ENCODE measurements at regions not wholly inside any gene's neighbourhood (a gene's known extent, or its start where the extent isn't known, plus 50 kb on each side); places are given as distances from the start of the nearest gene placed in this dataset.
"Not testable (repeated sequence)": the region's sequence is repeated elsewhere in the genome, so short reads cannot be mapped to it uniquely, and the experiment has no call there.

- Histone ChIP-seq H3K9ac (ENCODE audit: low read length) (no peak overlapping the region), H3K4me1 (ENCODE audit: control insufficient read depth, insufficient read depth, low read length) (no peaks in the 10 kb centered on the region)
Measured at GRCh38 chr7:81183326-81183725, 264.5 kb upstream of the SEMA3C start.

GRCh38 chr7:81182056-81182455, 263.2 kb upstream of the SEMA3C start:
- H3K27ac ChIP-seq (ENCODE audit: low read depth, low read length); H3K27me3 ChIP-seq (ENCODE audit: control insufficient read depth, insufficient read depth, low read length); H3K9ac ChIP-seq (ENCODE audit: low read length); H3K36me3 ChIP-seq (ENCODE audit: control insufficient read depth, insufficient read depth, low read length); H3K4me1 ChIP-seq (ENCODE audit: control insufficient read depth, insufficient read depth, low read length); H3K4me3 ChIP-seq (ENCODE audit: low read depth, low read length): not testable (repeated sequence)
- peaks cover 32% of the 10 kb centered on the region for H3K9me3 ChIP-seq (ENCODE audit: control insufficient read depth, insufficient read depth, low read depth, low read length)

More at GRCh38 chr7:81183326-81183725, 264.5 kb upstream of the SEMA3C start:
- H3K27me3 ChIP-seq (ENCODE audit: control insufficient read depth, insufficient read depth, low read length): no peaks in the 10 kb centered on the region
- no peak overlapping the region for H3K4me3 ChIP-seq (ENCODE audit: low read depth, low read length)
- H3K27ac ChIP-seq (ENCODE audit: low read depth, low read length): no peak overlapping the region
- peaks cover 32% of the 10 kb centered on the region for H3K9me3 ChIP-seq (ENCODE audit: control insufficient read depth, insufficient read depth, low read depth, low read length)
- H3K36me3 ChIP-seq (ENCODE audit: control insufficient read depth, insufficient read depth, low read length): peaks cover 2% of the 10 kb centered on the region; the same call in 1 of the 2 replicates

GRCh38 chr7:81181066-81181465, 262.2 kb upstream of the SEMA3C start:
- Histone ChIP-seq H3K27ac (ENCODE audit: low read depth, low read length) (no peak overlapping the region), H3K4me3 (ENCODE audit: low read depth, low read length) (no peak overlapping the region), H3K9me3 (ENCODE audit: control insufficient read depth, insufficient read depth, low read depth, low read length) (peaks cover 32% of the 10 kb centered on the region), H3K9ac (ENCODE audit: low read length) (no peak overlapping the region), H3K27me3 (ENCODE audit: control insufficient read depth, insufficient read depth, low read length) (no peaks in the 10 kb centered on the region), H3K4me1 (ENCODE audit: control insufficient read depth, insufficient read depth, low read length) (no peaks in the 10 kb centered on the region), H3K36me3 (ENCODE audit: control insufficient read depth, insufficient read depth, low read length) (peaks cover 2% of the 10 kb centered on the region; the same call in 1 of the 2 replicates)

DNA sequence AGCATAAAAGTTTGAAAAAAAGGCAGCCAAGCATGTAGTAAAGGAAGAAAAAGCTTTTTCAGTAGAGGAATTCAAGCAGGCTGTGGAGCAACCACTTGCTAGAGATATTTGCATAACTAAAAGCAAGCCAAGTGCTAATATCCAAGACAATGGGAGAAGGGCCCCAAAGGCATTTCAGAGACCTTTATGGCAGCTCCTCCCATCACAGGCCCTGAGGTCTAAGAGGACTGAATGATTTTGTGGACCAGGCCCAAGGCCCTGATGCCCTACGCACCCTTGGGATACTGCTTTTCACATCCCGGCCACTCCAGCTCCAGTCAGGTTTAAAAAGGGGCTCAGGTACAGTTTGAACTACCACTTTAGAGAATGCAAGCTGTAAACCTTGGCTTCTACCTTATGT, 261.7 kb upstream of the SEMA3C start:
- Histone ChIP-seq H3K36me3 (ENCODE audit: control insufficient read depth, insufficient read depth, low read length) (peaks cover 2% of the 10 kb centered on the region; the same call in 1 of the 2 replicates), H3K9ac (ENCODE audit: low read length) (no peak overlapping the region), H3K9me3 (ENCODE audit: control insufficient read depth, insufficient read depth, low read depth, low read length) (peaks cover 32% of the 10 kb centered on the region), H3K4me3 (ENCODE audit: low read depth, low read length) (no peak overlapping the region), H3K27ac (ENCODE audit: low read depth, low read length) (0 out of 2 replicates have a peak overlapping the region, but pooled peaks have one; percentile 25), H3K27me3 (ENCODE audit: control insufficient read depth, insufficient read depth, low read length) (no peaks in the 10 kb centered on the region), H3K4me1 (ENCODE audit: control insufficient read depth, insufficient read depth, low read length) (no peaks in the 10 kb centered on the region)

GRCh38 chr7:81175275-81175940, 256.6 kb upstream of the SEMA3C start:
- peaks cover 14% of the 10 kb centered on the region for H3K9me3 ChIP-seq (ENCODE audit: control insufficient read depth, insufficient read depth, low read depth, low read length)
- no peak overlapping the region for H3K9ac ChIP-seq (ENCODE audit: low read length)
- H3K4me1 ChIP-seq (ENCODE audit: control insufficient read depth, insufficient read depth, low read length): no peaks in the 10 kb centered on the region
- no peak overlapping the region for H3K4me3 ChIP-seq (ENCODE audit: low read depth, low read length)
- H3K36me3 ChIP-seq (ENCODE audit: control insufficient read depth, insufficient read depth, low read length): 0 out of 2 replicates have a peak, but pooled peaks cover 2% of the 10 kb centered on the region
- H3K27me3 ChIP-seq (ENCODE audit: control insufficient read depth, insufficient read depth, low read length): no peaks in the 10 kb centered on the region
- no peak overlapping the region for H3K27ac ChIP-seq (ENCODE audit: low read depth, low read length)

GRCh38 chr7:81173766-81174281, 255.0 kb upstream of the SEMA3C start:
- Histone ChIP-seq H3K27ac (ENCODE audit: low read depth, low read length) (no peak overlapping the region), H3K9ac (ENCODE audit: low read length) (no peak overlapping the region), H3K36me3 (ENCODE audit: control insufficient read depth, insufficient read depth, low read length) (no peaks in the 10 kb centered on the region), H3K4me3 (ENCODE audit: low read depth, low read length) (no peak overlapping the region), H3K4me1 (ENCODE audit: control insufficient read depth, insufficient read depth, low read length) (no peaks in the 10 kb centered on the region), H3K27me3 (ENCODE audit: control insufficient read depth, insufficient read depth, low read length) (no peaks in the 10 kb centered on the region), H3K9me3 (ENCODE audit: control insufficient read depth, insufficient read depth, low read depth, low read length) (no peaks in the 10 kb centered on the region)

- H3K4me3 ChIP-seq (ENCODE audit: low read depth, low read length): no peak overlapping the region
- H3K27me3 ChIP-seq (ENCODE audit: control insufficient read depth, insufficient read depth, low read length): no peaks in the 10 kb centered on the region
- no peaks in the 10 kb centered on the region for H3K36me3 ChIP-seq (ENCODE audit: control insufficient read depth, insufficient read depth, low read length)
- no peaks in the 10 kb centered on the region for H3K9me3 ChIP-seq (ENCODE audit: control insufficient read depth, insufficient read depth, low read depth, low read length)
- no peak overlapping the region for H3K9ac ChIP-seq (ENCODE audit: low read length)
- H3K27ac ChIP-seq (ENCODE audit: low read depth, low read length): no peak overlapping the region
- no peaks in the 10 kb centered on the region for H3K4me1 ChIP-seq (ENCODE audit: control insufficient read depth, insufficient read depth, low read length)
Measured at GRCh38 chr7:81170291-81170690, 251.4 kb upstream of the SEMA3C start.

DNA sequence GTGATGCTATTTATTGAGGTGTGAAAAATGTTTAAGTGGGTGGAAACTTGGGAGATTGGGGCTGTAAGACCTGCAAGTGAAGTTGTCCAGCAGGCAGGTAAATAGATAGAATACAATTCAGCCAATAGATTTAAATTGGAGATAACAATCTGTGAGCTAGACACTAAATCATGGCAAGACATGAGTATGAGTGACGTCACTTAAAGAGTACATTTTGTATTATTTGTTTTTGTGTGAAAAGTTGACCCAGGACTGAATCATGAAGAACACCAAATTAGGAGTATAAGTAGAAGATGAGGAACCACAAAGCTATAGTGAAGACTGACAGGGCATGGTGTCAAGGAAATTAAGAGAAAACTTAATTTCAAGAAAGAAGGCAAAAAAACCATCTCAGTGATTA, 249.1 kb upstream of the SEMA3C start:
- H3K36me3 ChIP-seq (ENCODE audit: control insufficient read depth, insufficient read depth, low read length): no peaks in the 10 kb centered on the region
- H3K27ac ChIP-seq (ENCODE audit: low read depth, low read length): no peak overlapping the region
- no peaks in the 10 kb centered on the region for H3K9me3 ChIP-seq (ENCODE audit: control insufficient read depth, insufficient read depth, low read depth, low read length)
- H3K4me3 ChIP-seq (ENCODE audit: low read depth, low read length): no peak overlapping the region
- no peaks in the 10 kb centered on the region for H3K4me1 ChIP-seq (ENCODE audit: control insufficient read depth, insufficient read depth, low read length)
- no peak overlapping the region for H3K9ac ChIP-seq (ENCODE audit: low read length)
- H3K27me3 ChIP-seq (ENCODE audit: control insufficient read depth, insufficient read depth, low read length): no peaks in the 10 kb centered on the region

DNA sequence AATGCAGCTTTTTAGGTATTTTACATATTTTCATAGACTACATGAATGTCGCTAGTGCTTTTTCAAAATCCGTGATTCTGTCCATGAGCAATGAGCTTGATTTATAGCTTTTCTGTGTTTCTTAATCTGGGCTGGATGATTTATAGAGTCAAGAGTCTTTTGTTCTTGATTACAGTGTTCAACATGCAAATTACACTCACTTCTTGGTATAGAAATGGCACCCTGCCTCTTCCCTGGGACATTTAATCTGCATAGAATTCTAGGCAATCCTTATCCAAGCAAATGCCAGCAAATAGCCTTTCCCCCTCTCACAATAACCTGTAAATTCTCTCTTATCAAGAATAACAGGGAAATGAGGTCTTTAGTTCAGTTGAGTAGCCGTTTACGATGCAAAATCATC, 246.2 kb upstream of the SEMA3C start:
- H3K27me3 ChIP-seq (ENCODE audit: control insufficient read depth, insufficient read depth, low read length): no peaks in the 10 kb centered on the region
- no peak overlapping the region for H3K4me3 ChIP-seq (ENCODE audit: low read depth, low read length)
- H3K27ac ChIP-seq (ENCODE audit: low read depth, low read length): no peak overlapping the region
- H3K36me3 ChIP-seq (ENCODE audit: control insufficient read depth, insufficient read depth, low read length): no peaks in the 10 kb centered on the region
- no peak overlapping the region for H3K9ac ChIP-seq (ENCODE audit: low read length)
- H3K9me3 ChIP-seq (ENCODE audit: control insufficient read depth, insufficient read depth, low read depth, low read length): no peaks in the 10 kb centered on the region
- no peaks in the 10 kb centered on the region for H3K4me1 ChIP-seq (ENCODE audit: control insufficient read depth, insufficient read depth, low read length)

GRCh38 chr7:81162771-81163525, 244.1 kb upstream of the SEMA3C start:
- Histone ChIP-seq H3K9ac (ENCODE audit: low read length) (no peak overlapping the region), H3K4me1 (ENCODE audit: control insufficient read depth, insufficient read depth, low read length) (peaks cover 5% of the 10 kb centered on the region; the same call in 1 of the 2 replicates), H3K36me3 (ENCODE audit: control insufficient read depth, insufficient read depth, low read length) (no peaks in the 10 kb centered on the region), H3K27ac (ENCODE audit: low read depth, low read length) (no peak overlapping the region), H3K9me3 (ENCODE audit: control insufficient read depth, insufficient read depth, low read depth, low read length) (no peaks in the 10 kb centered on the region), H3K27me3 (ENCODE audit: control insufficient read depth, insufficient read depth, low read length) (no peaks in the 10 kb centered on the region), H3K4me3 (ENCODE audit: low read depth, low read length) (no peak overlapping the region)

GRCh38 chr7:81162234-81162633, 243.4 kb upstream of the SEMA3C start:
- Histone ChIP-seq H3K36me3 (ENCODE audit: control insufficient read depth, insufficient read depth, low read length) (no peaks in the 10 kb centered on the region), H3K27me3 (ENCODE audit: control insufficient read depth, insufficient read depth, low read length) (no peaks in the 10 kb centered on the region), H3K4me1 (ENCODE audit: control insufficient read depth, insufficient read depth, low read length) (peaks cover 12% of the 10 kb centered on the region), H3K9me3 (ENCODE audit: control insufficient read depth, insufficient read depth, low read depth, low read length) (no peaks in the 10 kb centered on the region), H3K4me3 (ENCODE audit: low read depth, low read length) (no peak overlapping the region), H3K27ac (ENCODE audit: low read depth, low read length) (no peak overlapping the region), H3K9ac (ENCODE audit: low read length) (no peak overlapping the region)

Data from HUES6 (cell line).